ENCODE measurements at regions not wholly inside any gene's neighbourhood (a gene's known extent, or its start where the extent isn't known, plus 50 kb on each side); places are given as distances from the start of the nearest gene placed in this dataset.

DNA sequence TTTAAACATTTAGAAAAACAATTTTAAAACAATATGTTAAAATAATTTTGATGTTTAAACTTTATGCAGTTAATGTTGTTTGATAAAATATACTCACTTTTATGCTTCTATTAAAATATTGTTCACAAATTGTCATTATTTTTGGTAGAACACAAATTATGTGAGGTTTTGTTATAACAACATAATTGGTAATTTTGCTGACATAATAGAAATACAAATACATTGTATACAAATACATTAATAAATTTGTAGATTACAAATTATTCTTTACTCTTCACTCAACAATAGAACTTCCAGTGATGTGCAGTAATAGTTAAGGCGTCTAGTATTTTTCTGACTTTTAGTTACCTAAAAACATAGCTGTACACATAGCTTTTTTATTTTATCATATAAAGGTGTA, 1472.4 kb upstream of the ADGRL3 start:
- H3K36me3 ChIP-seq (ENCODE audit: control insufficient read depth in 2 of 4, insufficient read depth in 4 of 4, low read length in 3 of 4), result no peaks in the 10 kb centered on the region
- CTCF ChIA-PET (ENCODE audit: partially characterized antibody), result no interaction called here
- H3K27me3 ChIP-seq (replicated peaks in 1 of 4; ENCODE audit: control insufficient read depth in 3 of 4, extremely low read depth in 1 of 4, insufficient read depth in 3 of 4, low read length in 3 of 4), result no peaks in the 10 kb centered on the region
- no peak overlapping the region for H2BK20ac ChIP-seq (ENCODE audit: low read length)
- no peak overlapping the region for H4K5ac ChIP-seq (ENCODE audit: insufficient read length, low read depth, low read length)
- H2BK12ac ChIP-seq (ENCODE audit: low read depth, low read length), result no peak overlapping the region
- peaks cover 8 to 13% of the 10 kb centered on the region in 2 experiments for H3K9me3 ChIP-seq (ENCODE audit: insufficient read depth in 2 of 2, low read depth in 1 of 2, low read length in 1 of 2)
- H3K9ac ChIP-seq (replicated peaks in 1 of 4; ENCODE audit: extremely low read depth in 1 of 4, low read depth in 3 of 4, low read length in 3 of 4), result no peak overlapping the region
- 0 out of 2 replicates have a peak overlapping the region, but pooled peaks have one; percentile 16 for H2AFZ ChIP-seq (ENCODE audit: low read length)
- H3K23me2 ChIP-seq (ENCODE audit: low read depth, low read length), result no peaks in the 10 kb centered on the region
- H4K20me1 ChIP-seq (replicated peaks in 1 of 2; ENCODE audit: control insufficient read depth in 1 of 2, insufficient read depth in 2 of 2, low read length in 2 of 2), result no peaks in the 10 kb centered on the region
- no peak overlapping the region for H3K56ac ChIP-seq (replicated peaks; ENCODE audit: insufficient read length, low read depth, low read length)
- H2AK5ac ChIP-seq (ENCODE audit: low read depth, low read length), result no peak overlapping the region
- DNase-seq (ENCODE audit: low read depth in 1 of 2, low spot score in 2 of 2), result no peak
- no peak for FAIRE-seq
- no peak overlapping the region for H3K4ac ChIP-seq (replicated peaks; ENCODE audit: insufficient read length, low read depth, low read length)
- no peak overlapping the region for H3K23ac ChIP-seq (ENCODE audit: insufficient read length)
- no peak overlapping the region for H3K14ac ChIP-seq (ENCODE audit: insufficient read length)
- no peak overlapping the region for H3K27ac ChIP-seq (ENCODE audit: low read depth, low read length)
- H2BK15ac ChIP-seq (ENCODE audit: low read length), result no peak overlapping the region
- no peak overlapping the region for H4K8ac ChIP-seq (ENCODE audit: extremely low read depth, insufficient read depth, low read length)
- no peaks in the 10 kb centered on the region for H3K79me1 ChIP-seq (ENCODE audit: low read depth, low read length)
- no peak overlapping the region for H3K4me2 ChIP-seq (ENCODE audit: insufficient read depth in 1 of 2, low read depth in 2 of 2, low read length in 2 of 2)
- no peak overlapping the region for H3K4me3 ChIP-seq (ENCODE audit: extremely low read depth in 1 of 4, insufficient read depth in 2 of 4, low read depth in 3 of 4, low read length in 4 of 4)
- no peak overlapping the region for H4K91ac ChIP-seq (replicated peaks; ENCODE audit: insufficient read length, low read length)
- no peaks in the 10 kb centered on the region for H3K79me2 ChIP-seq (ENCODE audit: control insufficient read depth in 1 of 2, insufficient read depth in 2 of 2, low read length in 2 of 2)
- POLR2A ChIA-PET (ENCODE audit: partially characterized antibody), result no interaction called here
- no peaks in the 10 kb centered on the region for H3K4me1 ChIP-seq (replicated peaks in 1 of 4; ENCODE audit: control insufficient read depth in 3 of 4, insufficient read depth in 4 of 4, low read length in 3 of 4)
- H2BK5ac ChIP-seq (ENCODE audit: low read depth, low read length), result no peak overlapping the region
- H2BK120ac ChIP-seq (replicated peaks; ENCODE audit: low read depth, low read length), result no peak overlapping the region
- 95% methylated on average over 1 of the region's 1 CpG; no CpG with 5 or more reads in 1 of the 2 experiments for WGBS, 2 experiments (ENCODE audit: extremely low coverage in 1 of 2, insufficient coverage in 1 of 2, insufficient read length in 1 of 2, insufficient replicate concordance in 2 of 2, low coverage in 1 of 2, low lambda C conversion rate in 2 of 2, missing lambda C conversion rate in 1 of 2)
- H3K18ac ChIP-seq (ENCODE audit: extremely low read depth, low read length), result no peak overlapping the region
- TF ChIP-seq RNF2 (IDR thresholded peaks at IDR 0.05; ENCODE audit: borderline replicate concordance, low read depth, low read length, missing control alignments, poor library complexity, severe bottlenecking) (no peak), CBX8 (IDR thresholded peaks at IDR 0.05; ENCODE audit: borderline replicate concordance, low read depth, low read length) (no peak)
